Fibroblast of skin of scalp (primary cell): ENCODE measurements at regions not wholly inside any gene's neighbourhood (a gene's known extent, or its start where the extent isn't known, plus 50 kb on each side); places are given as distances from the start of the nearest gene placed in this dataset.
"Not testable (repeated sequence)": the region's sequence is repeated elsewhere in the genome, so short reads cannot be mapped to it uniquely, and the experiment has no call there.

Experiments used
- DNase-seq: peaks from one replicate; pipeline ENCODE4 v3.0.0-alpha.2; 2013

DNA sequence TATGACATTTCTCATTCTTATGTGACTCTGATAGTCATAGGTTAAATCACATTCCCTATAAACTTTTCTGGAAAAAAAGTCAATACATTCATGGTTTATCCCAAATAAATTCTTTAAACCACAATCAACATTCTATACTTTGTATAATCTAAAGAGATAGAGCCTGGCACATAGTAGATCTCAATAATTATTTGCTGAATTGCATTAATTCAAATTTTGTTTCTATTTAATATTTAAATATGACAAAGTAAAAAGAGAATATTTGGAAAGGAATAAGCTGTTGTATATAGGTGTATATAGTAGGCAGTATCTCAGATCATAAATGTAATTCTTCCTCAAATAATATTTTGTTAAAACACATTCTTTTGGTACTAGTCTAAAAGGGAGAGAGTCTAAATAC, 102.2 kb upstream of the USP15 start:
- no peak for DNase-seq

DNA sequence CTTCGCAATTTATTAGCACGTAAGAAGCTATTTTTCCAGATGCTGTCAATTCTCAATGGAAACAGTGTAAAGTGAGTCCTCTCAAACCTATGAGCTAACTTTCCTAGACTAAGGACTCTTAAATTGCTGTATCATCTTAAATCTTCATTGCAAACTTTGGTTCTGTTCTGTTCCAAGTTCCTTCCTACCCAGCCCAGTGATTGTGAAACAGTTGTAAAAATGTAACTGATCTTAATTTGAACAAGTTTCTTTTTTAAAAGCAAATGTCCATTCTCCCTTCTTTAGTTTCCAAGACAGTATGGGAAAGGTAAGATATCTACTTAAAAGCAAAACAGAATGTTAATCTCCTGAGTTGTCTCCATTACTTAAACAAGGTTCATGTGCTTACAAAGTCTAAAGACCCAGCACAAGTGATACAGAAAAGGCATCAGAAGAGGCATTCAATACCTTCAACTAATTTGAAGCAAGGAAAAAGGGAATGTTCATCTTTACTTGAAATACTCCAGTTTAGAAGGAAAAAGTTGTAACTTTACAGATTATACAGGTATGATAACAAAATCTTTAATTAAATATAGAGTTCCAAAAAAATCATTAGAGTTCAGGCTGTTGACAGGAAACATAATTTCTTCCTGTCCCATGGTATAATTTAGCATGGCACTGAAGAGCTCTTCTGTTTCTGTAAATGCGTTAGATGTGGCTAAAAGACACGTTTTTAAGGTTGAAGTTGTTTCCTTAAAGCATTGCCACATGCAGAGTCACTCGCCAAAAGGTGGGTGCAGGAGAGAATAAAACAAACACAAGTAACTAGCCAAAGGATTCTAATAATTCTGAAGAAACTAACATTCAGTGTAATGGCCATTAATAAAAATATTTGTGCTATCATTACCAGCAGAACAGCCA, 101.5 kb upstream of the USP15 start:
- no peak for DNase-seq

GRCh38 chr12:62162214-62162613, 98.0 kb upstream of the USP15 start:
- DNase-seq: no peak

DNA sequence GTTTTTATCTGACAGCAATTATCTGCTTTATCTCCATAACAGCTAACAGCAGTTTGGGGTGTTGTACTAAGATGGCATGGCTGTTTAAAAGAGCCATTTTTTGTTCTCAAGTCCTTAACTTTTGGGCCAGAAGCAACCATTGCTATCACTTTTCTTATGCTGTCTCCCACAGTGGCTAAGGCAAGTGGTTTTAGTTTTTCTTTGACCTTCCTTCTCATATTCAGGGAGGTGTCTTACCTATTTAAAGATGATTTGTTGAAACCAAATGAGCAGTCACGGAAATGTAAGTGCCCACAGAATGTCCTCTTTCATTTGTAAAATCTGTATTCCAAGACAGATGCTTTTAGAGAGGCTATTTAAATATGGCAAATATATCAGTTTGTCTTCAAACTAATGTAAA, 96.8 kb upstream of the USP15 start:
- no peak for DNase-seq

DNA sequence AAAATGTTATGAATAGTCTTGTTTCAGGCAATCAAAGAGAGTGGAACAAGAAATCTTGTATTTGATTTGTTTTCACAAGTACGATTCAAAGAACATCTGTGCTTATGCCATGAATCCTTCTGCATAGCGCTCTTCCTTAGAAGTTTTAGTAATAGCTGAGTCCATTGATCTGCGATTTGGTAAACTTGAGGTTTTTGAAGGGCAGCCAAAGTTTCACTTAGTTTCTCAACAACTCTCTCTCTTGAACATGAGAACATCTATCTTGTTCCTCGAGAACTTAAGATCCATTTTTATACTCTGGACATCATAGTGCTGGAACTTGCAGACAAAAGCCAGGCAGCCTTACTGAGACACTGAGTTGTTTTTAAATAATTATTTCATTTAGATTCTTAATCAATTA, 96.2 kb upstream of the USP15 start:
- no peak for DNase-seq

DNA sequence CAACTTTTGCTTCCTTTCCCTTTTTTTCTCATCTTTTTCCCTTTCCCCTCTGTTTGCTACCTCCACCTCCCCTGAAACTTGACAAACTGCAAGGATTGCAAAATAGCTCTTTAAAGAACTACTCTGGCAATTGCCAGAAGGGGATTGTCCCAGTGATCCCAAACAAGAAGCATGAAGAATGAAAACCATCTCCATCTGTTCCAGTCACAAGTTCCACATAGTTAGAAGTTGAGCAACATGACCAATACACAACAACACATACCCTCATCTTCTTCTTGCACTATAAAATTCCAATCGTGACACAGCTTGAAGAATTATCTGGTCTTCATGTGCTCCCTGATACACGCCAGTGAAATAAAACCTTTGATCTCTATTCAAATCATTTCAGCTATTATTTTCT, 93.7 kb upstream of the USP15 start:
- DNase-seq: peak; percentile 16

DNA sequence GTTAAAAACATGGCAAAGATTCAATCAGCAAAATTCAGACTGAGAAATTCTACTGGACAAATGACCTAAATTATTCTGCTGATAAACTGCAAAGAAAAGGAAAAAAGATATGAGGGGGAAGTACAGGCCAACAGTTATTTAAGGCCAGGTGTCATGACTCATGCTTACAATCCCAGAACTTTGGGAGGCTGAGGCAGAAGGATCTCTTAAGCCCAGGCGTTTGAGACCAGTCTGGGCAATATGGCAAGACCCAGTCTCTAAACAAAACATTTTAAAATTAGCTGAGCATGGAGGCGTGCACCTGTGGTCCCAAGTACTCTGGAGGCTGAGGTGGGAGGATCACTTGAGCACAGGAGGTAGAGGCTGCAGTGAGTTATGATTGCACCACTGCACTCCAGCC, 91.8 kb upstream of the USP15 start:
- no peak for DNase-seq

GRCh38 chr12:62170241-62170640, 90.0 kb upstream of the USP15 start:
- no peak for DNase-seq

GRCh38 chr12:62190689-62191490, 69.3 kb upstream of the USP15 start:
- no peak for DNase-seq

- DNase-seq: peak; percentile 37
These were observed 68.6 kb upstream of the USP15 start for GRCh38 chr12:62191491-62192179.

- DNase-seq: peak; percentile 82
These were observed 67.9 kb upstream of the USP15 start for GRCh38 chr12:62192180-62192902.

DNA sequence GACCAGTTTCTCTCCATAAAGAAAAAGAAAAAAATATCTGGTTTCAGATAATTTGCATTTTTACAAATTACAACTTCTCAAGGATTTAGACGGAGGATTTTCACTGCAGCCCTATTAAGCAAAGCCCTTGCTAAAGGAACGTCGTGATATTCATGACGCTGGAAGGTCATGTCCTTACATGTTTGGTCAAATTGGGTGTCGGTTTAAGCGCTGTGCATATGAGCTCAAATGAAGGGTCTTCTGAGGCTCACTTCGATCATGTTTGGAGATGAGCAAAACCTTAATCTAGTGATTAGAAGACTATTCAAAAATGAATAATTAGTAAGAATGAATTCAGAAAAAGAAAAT, 67.3 kb upstream of the USP15 start:
- no peak for DNase-seq

- DNase-seq: no peak
These were observed 66.2 kb upstream of the USP15 start for GRCh38 chr12:62194031-62194430.

DNA sequence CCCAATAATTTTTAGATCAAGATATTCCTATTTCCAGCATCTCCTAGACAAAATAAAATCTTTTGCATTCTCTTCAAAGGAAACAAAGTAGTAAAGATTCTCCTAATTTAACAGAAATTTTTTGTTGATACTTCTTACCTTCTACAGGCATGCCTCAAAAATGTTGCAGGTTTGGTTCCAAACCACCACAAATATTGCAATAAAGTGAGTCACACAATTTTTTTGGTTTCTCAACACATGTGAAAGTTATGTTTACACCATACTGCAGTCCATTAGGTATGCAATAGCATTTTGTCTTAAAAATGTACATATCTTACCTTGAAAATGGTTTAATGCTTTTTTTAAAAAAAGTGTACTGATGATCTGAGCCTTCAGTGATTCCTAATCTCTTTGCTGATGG, 65.6 kb upstream of the USP15 start:
- no peak for DNase-seq

DNA sequence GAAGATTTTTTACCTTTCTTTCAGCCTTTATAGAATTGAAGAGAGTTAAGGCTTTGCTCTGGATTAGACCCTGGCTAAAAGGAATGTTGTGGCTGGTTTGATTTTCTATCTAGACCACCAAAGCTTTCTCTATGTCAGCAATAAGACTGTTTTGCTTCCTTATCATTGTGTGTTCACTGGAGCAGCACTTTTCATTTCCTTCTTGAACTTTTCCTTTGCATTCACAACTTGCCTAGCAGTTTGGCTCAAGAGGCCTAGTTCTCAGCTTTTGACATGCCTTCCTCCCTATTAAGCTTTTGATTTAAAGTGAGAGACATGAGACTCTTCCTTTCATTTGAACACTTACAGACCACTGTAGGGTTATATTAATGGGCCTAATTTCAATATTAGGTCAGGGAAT, 64.1 kb upstream of the USP15 start:
- no peak for DNase-seq

DNA sequence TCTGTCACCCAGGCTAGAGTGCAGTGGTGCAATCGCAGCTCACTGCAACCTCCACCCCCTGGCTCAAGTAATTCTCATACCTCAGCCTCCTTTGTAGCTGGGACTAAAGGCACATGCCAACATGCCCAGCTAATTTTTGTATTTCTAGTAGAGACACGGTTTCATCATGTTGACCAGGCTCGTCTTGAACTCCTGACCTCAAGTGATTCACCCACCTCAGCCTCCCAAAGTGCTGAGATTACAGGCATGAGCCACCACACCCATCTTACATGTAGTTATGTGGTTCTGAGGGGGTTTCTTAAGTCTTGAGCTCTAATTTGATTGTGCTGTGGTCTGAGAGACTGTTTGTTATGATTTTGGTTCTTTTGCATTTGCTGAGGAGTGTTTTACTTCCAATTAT, 57.3 kb upstream of the USP15 start:
- DNase-seq: not testable (repeated sequence)

GRCh38 chr12:62205346-62205745, 54.9 kb upstream of the USP15 start:
- no peak for DNase-seq

DNA sequence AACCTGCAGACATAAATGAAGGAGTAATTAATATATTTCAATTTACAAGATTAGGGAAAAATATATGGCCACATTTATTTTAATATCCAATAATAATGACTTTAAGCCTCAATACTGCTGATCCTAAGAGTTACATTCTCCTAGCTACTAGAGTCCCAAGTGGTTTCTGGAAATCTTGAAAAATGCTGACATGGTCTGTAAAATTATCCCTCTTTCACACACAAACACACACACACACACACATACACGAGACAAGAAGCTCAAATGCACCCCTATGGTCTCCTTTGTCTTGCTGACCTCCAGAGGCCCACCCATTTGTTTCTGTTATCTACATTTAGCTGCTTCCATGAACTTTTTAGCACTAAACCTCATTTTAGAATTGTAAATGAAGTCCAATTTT, 53.0 kb upstream of the USP15 start:
- no peak for DNase-seq
